Sciatic nerve (tissue), 2 donors: ENCODE measurements at regions not wholly inside any gene's neighbourhood (a gene's known extent, or its start where the extent isn't known, plus 50 kb on each side); places are given as distances from the start of the nearest gene placed in this dataset.
A peak's percentile ranks its signal among the peaks of the same experiment; 100 is the strongest.

Experiments used
- ATAC-seq: fragments of 200-7000 bp; cut with Tn5 transposase; one replicate; pipeline ENCODE4 v1.9.1; 2020; ENCODE audit warnings: mild to moderate bottlenecking, moderate library complexity
- DNase-seq: peaks from one replicate; pipeline ENCODE4 v3.0.0-alpha.2; 2020; ENCODE audit warnings: low spot score
- intact Hi-C: fragments of 100-400 bp; cut with DNase I; formaldehyde crosslinking; loops from one replicate; pipeline ENCODE4 v1.14.2; 2022
- donor health status: DM: no; HTN: no; CAD: no.
- donor health status: DM: no; HTN: no; CAD: no.

DNA sequence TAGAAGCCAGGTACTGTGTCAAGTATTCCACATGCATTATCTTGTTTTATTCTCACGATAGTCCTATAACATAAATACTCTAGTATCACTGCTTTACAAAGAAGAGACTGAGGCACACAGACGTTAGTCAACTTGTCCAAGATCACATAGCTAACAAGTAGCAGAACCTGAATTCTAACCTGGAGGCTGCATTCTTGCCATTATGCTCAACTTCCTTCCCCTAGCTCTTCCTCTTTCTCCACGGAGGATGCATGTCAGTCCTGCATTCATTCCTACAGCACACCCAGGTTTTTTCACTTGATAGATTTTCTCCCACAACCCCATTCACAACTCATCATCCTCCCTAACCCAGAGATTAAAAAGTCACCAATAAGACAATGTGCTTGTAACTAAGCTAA lies 388.5 kb upstream of the NFE2L3 start:
- intact Hi-C loops, result no loop called here
- DNase-seq (no peak), ATAC-seq (no peak)

DNA sequence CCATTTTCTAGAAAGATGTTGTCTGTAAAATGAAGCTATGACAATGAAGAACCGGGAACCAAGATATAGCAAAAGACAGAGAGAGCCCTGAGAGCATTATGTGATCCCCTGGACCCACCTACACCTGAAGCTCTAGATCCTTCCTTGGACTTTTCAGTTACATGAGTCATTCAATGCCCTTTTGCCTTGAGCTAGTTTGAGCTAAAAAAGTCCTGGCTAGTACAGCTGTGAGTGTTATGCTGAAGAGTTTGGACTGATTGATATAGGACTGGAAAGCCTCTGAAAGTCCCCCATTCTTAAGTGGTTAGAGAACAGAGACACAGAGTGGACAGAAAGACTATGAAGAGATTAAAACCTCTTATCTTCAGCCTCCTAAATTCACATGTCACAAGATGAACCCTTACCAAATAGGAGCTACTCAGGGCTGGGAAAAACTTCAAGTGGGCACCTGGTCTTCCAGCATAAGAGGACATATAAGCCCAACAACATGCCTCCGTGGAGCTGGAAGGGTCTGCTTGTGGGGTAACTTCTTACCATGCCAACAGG lies 386.8 kb upstream of the NFE2L3 start:
- DNase-seq (no peak), ATAC-seq (no peak)
- intact Hi-C loops, result no loop called here

DNA sequence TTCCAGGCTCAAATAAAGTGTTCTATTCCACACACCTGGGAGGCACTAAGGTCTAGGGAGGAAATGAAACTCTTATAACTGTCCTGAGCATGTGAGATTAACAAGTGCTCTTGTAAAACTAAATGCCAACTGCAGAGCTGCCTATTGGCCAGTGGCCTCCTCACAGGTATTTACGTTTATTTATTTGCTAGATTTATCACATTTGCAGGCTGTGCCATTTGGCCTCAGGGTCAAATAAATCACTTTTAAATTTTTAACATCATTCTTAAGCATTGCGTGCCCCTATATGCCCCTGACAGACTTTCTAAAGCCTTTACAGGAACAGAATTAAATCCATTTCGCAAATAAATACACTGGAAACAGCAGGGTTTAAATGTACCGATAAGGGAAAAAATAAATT lies 381.8 kb upstream of the NFE2L3 start:
- intact Hi-C loops, result no loop called here
- ATAC-seq (no peak), DNase-seq (no peak)

DNA sequence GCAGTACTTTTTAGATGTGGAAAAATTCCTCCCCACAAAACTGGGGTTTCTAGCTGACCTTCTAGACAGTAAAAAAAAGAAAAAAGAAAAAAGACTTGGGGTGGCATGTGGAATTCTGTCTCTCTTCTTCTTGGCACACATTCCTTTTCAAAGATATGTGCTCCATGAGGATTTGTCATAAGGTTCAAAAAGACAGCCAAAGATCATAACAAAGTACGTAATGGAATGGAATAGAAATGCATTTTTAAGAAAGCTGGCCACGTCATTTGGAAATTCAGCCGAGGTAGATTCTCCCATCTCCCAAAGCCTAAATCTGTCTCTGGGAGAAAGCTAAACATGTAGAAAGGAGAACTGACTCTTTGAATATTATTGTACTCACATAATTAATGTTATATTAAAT lies 381.3 kb upstream of the NFE2L3 start:
- ATAC-seq (peak; percentile 63), DNase-seq (no peak)
- intact Hi-C loops, result no loop called here

DNA sequence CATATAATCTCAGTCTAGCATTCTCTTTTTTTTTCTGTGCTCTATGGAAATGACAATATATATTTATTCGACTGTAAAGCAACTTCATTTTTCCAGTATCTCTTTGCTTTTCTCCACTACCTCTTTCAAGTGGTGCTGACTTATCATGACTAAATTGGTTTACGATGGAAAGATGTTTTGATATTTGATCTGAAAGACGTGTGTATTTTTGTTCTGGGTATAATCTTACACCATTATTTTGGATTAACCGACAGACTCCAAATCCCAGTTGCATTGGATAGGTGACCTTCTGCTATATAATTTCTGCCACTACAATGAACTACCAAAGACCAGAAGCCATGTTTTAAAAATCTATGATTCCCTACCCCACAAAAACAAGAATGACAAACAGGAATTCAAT lies 380.5 kb upstream of the NFE2L3 start:
- no peak for DNase-seq
- intact Hi-C loops, result no loop called here
- ATAC-seq, result no peak

DNA sequence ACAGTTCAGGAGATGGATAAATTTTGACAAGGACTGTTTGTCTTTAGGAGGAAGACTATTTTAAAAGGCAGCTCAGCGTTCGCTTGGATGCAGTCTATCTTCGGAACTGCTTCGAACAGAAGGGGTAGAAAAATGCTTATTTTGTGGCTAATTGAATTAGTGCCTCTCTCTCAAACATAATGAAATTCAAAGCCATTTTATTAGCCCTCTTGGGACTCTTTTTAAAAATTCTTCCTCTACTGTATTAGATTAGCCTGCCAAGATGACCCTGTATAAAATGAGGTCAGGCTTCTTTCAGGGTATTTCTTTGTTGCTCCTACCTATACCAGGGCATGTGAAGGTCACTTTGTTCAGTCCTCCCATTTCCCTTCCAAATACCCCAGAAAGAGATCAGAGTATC lies 379.2 kb upstream of the NFE2L3 start:
- intact Hi-C loops, result no loop called here
- no peak for DNase-seq
- ATAC-seq, result no peak

DNA sequence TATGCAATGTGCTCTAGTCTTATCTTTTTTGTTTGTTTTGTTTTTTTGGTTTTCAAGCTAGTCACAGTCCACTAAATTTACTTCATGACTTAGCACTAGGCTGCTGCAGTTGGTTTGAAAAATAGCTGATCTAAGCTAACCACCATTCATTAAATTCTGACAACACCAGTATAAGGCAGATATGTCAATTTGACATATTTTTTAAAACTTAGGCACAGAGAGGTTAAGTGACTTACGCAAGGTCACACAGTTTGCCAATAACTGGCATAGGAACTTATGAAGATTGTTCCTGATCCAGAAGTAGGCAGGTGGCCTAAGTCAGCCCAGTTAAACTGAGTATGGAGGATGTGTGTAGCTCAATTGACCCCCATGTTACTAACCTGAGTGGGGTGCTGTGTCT lies 377.3 kb upstream of the NFE2L3 start:
- intact Hi-C loops, result no loop called here
- ATAC-seq, result no peak
- no peak for DNase-seq

DNA sequence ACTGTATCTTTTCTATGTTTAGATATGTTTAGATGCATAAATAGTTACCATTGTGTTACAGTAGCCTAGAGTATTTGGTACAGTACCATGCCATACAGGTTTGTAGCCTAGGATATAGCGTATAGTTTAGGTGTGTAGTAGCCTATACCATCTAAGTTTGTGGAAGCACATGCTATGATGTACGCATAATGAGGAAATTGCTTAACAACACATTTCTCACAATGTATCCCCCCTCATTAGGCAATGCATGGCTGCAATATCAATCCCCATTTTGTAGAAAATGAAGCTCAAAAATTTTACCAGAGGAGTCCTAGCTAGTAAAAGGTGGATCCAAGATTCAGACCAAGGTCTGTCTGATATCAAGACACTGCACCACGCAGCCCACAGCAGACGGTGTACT lies 376.4 kb upstream of the NFE2L3 start:
- peak; percentile 26 for ATAC-seq
- intact Hi-C loops, result no loop called here
- no peak for DNase-seq

DNA sequence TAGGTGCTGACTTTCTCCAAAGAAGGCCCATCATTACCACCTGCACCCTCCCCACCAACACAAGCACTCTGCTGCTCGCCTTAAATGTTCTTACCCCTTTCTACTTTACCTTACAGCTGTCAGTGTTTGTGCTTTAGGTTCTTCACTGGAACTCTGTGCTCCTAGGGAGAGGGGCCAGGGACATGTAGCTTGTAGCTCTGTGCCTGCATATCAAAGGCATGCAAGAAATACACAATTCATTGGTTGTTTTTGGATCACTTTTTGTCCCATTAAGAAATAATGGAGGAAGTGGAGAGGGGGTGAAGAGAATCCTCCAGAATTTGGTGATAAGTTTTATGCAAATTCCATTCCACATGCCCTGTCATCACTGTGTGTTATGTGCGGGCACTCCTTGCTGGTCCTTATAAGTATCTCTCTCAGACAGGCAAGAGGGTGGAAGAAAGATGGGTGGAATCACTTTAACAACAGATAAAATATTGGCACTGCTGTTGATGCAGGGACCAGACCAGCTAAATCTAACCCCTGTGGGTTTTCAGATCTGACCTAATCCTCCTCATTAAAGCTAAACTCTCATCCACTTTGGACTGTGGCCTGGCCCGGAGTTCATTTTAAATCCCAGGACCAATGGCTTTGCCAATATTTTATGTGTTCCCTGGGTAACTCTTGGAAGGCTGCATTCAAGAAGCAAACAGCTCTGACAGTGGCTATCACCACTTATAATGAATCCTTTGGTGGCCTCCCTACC lies 375.8 kb upstream of the NFE2L3 start:
- intact Hi-C loops, result no loop called here
- DNase-seq (no peak), ATAC-seq (peak; percentile 89)

DNA sequence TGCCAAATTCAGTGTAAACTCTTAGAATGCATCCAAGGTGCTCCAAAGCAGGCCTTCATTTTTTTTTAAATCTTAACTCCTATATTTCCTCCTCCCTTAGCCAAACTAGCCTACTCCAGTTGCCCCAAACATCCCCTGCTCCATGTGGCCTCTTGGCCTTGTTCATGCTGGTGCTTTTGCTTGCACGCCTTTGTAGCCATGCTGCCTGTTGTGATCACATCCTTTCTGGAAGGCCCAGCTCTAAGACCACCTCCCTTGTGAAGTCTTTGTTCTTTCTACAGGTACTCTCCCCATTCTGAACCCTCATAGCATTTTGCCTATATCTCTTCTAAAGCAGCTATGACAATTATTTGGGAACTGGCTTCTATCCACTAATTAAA lies 375.3 kb upstream of the NFE2L3 start:
- intact Hi-C loops, result no loop called here
- DNase-seq (no peak), ATAC-seq (peak; percentile 35)

DNA sequence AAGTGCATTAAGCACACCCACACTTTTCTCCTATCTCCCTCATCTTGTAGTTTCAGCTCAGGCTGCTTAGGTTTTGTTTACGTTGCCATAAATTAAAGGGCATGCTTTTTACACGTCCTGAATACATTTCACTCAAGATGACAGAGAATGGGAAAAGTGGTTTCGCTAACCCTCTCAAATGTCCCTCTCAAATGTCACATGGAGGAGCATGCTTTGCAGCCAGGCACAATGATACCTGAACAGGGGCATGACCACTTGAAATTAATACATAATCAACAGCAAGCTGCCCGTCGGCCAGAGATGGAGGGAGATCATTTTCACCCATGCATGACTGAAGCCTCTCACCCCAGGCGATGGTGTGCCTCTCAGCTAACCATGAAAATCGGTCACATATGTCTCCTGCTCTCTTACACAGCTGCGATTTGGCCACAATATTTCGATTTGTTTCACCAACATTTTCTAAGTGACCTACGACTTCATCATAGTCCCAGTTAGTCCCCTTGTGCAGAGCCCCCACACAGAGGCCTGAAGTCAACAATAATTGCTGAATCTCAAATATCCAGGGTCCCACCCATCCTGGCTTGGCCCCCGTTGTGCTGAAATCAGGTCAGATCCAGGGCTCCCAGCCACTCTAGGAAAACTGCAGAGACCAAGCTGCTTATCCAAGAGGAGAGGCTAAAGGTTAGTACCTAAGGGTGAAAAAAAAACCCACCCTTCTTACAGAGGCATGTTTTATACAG lies 373.9 kb upstream of the NFE2L3 start:
- no peak for DNase-seq
- ATAC-seq, result no peak
- intact Hi-C loops, result no loop called here

DNA sequence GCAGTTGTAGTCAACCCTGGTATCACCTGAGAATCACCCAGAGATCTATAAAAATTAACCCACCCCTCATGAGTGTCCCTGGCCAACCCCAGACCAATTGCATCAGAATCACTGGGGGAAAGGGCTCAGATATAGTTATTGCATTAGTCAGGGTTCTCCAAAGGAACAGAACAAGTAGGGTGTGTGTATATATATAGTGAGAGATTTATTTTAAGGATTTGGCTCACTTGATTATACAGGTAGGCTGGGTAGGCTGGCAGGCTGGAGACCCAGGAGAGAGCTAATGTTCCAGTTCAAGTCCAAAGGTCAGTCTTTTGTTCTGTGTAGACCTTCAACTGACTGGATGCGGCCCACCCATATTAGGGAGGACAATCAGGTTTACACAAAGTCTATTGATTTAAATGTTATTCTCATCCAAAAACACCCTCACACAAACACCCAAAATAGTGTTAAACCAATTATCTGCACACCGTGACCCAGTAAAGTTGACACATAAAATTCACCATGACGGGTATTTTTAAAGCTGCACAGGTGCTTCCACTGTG lies 372.9 kb upstream of the NFE2L3 start:
- no peak for ATAC-seq
- intact Hi-C loops, result no loop called here
- DNase-seq, result no peak

DNA sequence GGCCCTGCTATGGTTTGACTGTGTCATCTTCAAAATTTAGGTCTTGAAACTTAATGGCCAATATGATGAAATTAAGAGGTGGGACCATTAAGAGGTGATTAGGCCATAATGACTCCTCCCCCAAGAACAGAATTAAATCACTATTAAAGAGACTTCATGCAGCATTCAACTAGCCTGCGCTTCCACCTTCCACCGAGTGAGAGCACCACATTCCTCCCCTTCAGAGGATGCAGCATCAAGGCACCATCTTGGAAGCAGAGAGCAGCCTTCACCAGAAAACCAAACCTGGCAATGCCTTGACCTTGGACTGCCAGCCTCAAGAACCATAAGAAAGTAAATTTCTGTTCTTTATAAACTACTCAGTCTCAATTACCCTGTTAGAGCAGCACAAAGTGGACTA lies 371.1 kb upstream of the NFE2L3 start:
- no peak for ATAC-seq
- intact Hi-C loops, result no loop called here
- DNase-seq, result no peak

DNA sequence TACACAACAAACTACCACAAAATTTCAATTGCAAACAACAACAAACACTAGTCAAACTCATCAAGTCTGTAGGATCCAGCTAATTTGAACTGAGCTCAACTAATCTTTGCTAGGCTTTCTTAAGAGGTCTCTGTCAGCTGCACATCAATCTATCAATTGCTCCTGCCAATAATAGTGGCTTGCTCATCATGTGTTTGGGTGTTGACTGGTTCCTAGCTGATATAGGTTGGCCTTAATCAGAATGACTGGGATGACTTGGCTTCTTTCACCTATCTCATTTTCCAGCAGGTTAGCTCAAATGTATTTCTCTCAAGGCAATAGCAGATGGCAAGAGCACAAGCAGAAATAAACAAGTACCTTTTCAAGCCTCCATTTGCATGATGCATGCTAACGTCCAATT lies 370.3 kb upstream of the NFE2L3 start:
- ATAC-seq (no peak), DNase-seq (no peak)
- intact Hi-C loops, result no loop called here

DNA sequence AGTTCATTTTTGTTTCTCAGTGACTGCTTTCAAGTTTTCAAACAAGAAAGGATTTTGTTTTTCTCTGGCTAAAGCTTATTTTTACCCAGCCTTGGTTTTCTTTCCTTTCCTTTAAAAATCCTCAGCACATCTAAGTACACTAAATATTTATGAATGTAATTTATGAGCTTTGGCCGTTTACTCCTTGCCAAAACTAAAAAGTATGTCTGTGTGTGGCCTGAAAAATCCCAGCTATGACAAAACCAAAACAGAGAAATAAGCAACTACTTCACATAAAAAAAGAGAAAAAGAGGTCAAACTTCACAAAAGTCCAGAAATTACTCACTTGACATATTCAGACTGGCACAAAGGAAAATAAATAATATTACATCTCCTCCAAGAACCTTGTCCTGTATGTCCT lies 365.1 kb upstream of the NFE2L3 start:
- DNase-seq, result no peak
- ATAC-seq, result peak; percentile 79
- intact Hi-C loops, result no loop called here

DNA sequence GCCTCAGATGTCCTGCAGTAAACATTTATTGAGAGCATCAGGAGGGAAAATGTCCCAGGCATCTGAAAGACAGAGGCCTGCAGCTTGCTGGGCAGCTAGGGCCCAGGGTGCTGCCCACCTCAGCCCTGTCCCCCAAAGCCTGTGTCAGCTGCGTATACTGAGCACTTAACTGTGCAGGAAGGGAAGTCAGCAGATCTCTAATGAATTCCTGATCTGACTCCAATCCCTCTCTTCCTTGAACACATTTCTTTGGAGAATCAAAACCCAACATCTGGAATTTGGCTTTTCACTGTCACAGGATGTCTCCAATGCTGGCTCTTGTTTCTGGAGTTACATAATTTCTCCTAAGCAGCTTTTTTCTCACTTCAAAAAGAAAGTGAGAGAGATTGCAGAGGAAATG lies 364.7 kb upstream of the NFE2L3 start:
- ATAC-seq, result peak; percentile 88
- DNase-seq, result no peak
- intact Hi-C loops, result no loop called here

DNA sequence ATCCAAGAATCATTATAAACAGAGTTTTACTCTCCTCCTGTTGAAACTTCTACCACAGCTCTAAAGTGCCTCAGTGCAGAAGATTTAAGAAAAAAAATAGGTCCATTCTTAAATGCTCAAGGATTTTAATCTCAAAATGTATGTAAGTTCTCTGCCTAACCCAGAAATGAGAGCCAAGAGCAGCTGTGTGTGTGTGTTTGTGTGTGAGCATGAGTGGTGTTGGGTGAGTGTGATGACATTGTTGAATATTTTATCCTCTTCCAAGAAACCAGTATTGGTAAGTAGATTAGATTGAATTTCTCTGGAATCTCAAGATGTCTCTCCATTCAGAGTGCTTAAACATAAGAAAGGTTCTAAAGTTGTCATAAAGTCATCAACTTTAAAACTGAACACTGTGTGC lies 363.6 kb upstream of the NFE2L3 start:
- DNase-seq (no peak), ATAC-seq (no peak)
- intact Hi-C loops, result no loop called here

DNA sequence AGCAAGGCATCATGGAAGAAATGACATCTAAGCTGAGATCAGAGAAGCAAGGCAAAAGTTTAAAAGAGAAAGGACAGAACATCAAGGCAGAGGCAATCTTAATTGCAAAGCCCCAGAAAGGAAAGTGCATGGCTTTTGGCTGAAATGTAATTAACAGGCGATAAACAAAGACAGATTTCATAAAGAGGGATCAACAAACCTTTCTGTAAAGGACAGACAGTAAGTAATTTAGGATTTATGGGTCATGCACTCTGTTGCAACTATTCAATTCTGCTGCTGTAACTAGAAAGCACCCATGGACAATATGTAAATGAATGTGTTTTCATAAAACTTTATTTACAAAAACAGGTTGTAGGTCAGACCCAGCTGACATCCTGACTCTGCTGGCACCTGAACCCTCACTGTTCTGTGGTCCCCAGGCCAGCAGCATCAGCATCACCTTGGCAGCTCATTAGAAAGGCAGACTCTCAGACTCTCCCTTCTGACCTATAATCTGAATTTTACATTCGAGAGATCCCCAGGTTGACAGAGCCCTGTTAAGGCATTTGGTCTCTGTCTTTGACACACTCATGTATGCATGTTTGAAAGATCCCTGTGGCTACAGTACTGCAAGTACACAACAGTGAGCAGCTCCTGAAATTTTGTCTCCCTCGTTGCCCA lies 362.9 kb upstream of the NFE2L3 start:
- DNase-seq, result no peak
- intact Hi-C loops, result no loop called here

DNA sequence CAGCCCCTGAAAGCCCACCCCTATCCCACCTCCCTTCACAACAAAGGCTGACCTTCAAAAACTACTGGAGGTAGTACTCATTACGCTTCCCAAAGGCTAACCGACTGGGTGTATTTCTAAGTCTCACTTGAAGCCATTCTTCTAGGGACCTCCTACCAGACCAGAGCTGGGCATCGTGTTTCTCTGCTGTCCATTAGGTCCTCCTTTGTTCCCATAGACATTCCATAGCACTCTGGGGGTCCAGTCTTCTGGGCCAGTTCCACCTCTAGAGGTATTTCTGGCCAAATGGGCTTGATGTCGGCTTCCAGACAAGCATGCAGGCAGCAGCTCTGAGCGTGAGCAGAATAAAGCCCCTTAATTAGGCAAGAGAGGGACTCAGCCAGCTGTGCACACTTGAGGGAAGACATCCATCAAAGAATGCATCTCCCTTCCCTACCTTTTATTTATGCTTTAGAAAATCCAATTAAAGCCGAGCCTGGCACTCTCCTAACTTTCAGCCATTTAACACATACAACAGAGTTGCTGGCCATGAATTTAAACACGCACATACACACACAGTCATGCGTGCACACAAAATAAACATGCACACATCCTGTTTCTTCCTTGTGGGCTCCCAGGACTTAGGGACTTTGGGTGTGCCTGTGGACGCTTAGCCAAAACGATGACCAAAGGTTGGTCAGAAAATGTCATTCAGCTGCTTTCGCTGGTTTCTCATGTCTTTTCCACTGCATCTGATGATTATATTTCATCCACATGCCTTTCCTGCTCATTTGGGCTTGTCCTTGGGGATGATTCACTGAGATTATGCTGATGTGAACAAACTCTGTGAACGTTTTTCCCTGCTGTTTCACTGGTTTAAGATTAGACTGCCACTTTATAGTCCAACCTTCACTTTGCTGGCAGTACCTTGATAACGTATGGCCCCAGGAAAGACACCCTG lies 362.0 kb upstream of the NFE2L3 start:
- DNase-seq (no peak), ATAC-seq (no peak)
- intact Hi-C loops, result no loop called here

More for the DNA sequence above, 362.9 kb upstream of the NFE2L3 start:
- no peak for ATAC-seq
